COLO829 (cell line): ENCODE measurements at regions not wholly inside any gene's neighbourhood (a gene's known extent, or its start where the extent isn't known, plus 50 kb on each side); places are given as distances from the start of the nearest gene placed in this dataset.
"Not testable (repeated sequence)": the region's sequence is repeated elsewhere in the genome, so short reads cannot be mapped to it uniquely, and the experiment has no call there.

Source experiments
- DNase-seq: peaks from one replicate; pipeline ENCODE4 v3.0.0; 2012; ENCODE audit warnings: low spot score

- no peak for DNase-seq
Measured at GRCh38 chr9:88280816-88281382, 107.3 kb upstream of the SPIN1 start.

DNA sequence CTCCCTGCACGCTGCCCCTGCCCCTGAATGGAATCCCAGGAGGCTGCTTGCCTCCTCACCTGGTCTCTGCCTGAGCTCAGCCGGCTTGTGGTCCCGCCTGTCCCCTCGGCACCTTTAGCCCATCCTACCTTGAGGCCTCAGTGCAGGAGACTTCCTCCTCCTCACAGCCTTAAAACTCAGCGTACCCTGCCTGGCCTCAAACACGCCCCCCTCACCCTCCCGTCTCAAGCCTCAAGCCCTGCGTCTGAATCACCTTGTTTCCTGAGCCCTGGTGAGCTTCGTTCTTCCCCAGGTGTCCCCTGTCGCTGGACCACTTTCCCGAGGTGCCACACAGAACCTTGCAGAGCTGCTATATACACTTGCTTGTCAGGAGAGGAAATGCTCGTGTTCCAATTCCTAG is 110.2 kb upstream of the SPIN1 start:
- no peak for DNase-seq

DNA sequence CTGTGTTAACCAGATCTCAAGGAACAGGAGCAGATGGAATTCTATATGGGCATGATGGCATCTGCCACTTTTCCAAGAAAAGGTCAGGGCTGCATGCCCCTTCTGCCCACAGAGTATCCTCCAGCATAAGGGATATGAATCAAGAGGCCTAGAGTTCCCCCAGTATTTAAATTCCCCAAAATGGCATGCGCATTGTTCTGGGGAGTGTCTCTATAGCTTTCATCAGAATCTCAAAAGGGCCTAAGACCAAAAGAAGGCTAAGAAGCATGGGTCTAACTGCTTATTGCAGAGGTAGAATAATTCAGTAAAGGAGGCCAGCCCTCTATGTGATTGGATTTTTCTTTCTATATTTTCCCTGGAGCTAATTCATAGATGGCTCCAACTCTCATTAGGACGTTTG is 114.2 kb upstream of the SPIN1 start:
- DNase-seq, result no peak

DNA sequence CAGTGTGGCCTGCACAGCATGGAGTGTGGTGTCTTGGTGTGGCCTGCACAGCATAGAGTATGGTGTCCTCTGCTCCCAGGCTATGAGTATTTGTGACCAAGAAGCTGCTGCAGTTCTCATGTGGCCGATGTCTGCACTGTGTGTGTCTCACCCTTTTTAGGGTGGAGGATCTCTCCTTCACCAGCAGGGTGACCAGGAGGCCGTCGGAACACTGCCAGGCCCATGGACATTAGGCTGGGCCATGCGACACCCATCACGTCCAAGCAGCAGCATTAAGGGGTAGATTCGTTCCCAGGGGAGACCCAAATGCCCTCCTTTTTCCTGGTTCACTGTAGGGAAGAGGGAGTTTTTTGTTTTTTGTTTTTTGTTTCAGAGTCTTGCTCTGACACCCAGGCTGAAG is 115.3 kb upstream of the SPIN1 start:
- DNase-seq, result no peak

GRCh38 chr9:88270413-88270812 is 117.8 kb upstream of the SPIN1 start:
- DNase-seq, result no peak

DNA sequence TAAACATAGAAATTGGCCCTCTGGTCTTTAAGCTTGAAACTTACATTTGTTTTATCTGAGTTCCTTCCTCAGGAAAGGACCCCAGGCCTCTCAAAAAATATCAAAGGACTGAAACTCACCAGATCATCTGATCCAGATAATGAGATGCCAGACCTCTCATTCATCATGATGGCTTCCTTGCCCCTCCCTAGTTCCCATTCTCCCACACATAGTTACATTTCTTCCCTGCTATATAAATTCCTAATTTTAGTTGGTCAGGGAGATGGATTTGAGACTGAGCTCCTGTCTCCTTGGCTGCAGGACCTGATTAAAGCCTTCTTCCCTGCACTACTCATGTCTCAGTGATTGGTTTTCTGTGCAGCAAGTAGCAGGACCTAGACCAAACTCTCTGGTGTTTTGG is 119.4 kb upstream of the SPIN1 start:
- no peak for DNase-seq

DNA sequence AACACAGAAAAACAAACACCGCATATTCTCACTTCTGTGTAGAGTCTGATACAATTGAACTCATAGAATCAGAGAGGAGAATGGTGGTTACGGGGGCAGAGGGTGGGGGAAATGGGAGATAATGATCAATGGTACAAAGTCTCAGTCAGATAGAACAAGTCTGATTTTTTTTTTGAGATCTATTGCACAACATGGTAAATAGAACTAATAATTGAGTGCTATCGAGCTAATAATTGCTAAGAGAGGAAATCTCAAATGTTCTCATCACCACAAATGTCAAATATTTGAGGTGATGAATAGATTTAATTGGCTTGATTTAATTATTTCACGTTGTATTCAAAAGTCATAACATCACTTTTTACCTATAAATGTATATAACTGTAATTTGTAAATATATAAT is 121.0 kb upstream of the SPIN1 start:
- no peak for DNase-seq

DNA sequence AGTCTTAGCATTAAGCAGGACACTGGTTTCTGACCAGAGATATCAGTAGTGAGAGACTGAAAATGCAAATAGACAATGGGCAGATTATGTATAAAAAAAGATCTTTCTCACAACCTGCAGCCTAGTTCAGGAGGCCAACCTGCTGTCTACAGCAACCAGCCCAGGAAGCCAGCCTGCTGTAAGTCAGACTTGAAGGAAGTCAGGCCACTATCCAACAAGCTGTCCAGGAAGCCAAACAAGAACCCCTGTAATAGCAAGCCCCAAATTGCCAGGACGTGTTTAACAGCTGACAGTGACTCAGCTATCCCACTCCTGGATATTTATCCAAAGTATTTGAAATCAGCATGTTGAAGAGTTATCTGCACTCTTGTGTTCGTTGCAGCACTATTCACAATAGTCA is 121.8 kb upstream of the SPIN1 start:
- DNase-seq, result no peak

GRCh38 chr9:88259001-88259400 is 120.7 kb upstream of the SPATA31C2 start:
- no peak for DNase-seq

DNA sequence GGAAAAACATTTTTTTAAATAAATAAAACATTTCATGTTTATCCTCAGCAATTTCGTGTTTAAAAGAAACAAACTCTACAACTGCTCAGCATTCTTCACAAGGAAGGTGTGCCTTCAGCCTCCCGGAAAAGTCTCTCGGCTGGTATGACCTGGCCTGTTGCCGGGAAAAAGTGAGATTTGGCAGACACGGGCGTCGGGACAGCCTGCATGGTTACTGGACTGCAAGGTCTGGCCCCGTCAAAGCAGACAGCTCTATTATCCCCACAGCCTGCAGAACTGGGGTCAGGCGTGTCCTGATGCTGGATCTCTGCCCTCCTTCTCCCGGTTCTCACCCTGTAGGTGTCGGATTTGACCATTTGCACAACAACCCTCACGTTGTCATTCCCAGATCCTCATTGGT is 120.3 kb upstream of the SPATA31C2 start:
- no peak for DNase-seq

DNA sequence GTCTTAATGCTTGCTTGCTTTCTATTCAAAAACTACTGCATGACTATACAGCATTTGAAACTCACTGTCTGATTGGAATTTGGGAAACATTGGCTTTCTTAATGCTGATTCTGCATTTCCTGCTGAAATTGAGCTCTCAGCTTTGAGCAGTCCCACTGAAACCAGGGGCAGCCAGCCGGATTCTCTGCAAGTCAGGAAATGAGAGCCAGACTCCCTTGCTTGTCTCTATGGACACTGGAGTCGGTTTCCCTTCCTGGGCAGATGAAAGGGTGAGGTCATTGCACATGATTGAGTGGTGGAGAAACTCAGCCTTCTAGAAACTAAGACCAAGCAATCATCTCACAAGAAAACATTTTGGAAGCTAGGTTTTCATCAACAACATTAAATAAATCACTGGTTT is 119.7 kb upstream of the SPATA31C2 start:
- no peak for DNase-seq

DNA sequence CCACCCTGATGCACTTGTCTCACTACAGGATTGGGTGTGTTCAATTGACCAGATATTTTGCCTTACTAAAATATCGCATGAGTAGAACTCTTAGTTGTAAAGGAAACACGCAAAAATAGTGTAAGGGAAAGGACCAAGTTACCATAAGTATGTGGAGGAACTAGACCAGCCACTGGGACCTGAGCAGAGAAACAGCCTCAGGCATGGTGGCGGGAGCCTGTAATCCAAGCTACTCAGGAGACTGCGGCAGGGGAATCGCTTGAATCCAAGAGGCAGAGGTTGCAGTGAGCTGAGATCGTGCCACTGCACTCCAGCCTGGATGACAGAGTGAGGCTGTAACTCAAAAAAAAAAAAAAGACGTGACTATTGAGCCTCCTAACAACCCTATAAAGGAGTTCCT is 117.9 kb upstream of the SPATA31C2 start:
- DNase-seq, result no peak

GRCh38 chr9:88255806-88256205 is 117.5 kb upstream of the SPATA31C2 start:
- not testable (repeated sequence) for DNase-seq

- DNase-seq, result no peak
Measured at GRCh38 chr9:88251903-88252302, 113.6 kb upstream of the SPATA31C2 start.

- no peak for DNase-seq
Measured at GRCh38 chr9:88243736-88244135, 105.5 kb upstream of the SPATA31C2 start.

- DNase-seq, result no peak
Measured at GRCh38 chr9:88242879-88243278, 104.6 kb upstream of the SPATA31C2 start.

DNA sequence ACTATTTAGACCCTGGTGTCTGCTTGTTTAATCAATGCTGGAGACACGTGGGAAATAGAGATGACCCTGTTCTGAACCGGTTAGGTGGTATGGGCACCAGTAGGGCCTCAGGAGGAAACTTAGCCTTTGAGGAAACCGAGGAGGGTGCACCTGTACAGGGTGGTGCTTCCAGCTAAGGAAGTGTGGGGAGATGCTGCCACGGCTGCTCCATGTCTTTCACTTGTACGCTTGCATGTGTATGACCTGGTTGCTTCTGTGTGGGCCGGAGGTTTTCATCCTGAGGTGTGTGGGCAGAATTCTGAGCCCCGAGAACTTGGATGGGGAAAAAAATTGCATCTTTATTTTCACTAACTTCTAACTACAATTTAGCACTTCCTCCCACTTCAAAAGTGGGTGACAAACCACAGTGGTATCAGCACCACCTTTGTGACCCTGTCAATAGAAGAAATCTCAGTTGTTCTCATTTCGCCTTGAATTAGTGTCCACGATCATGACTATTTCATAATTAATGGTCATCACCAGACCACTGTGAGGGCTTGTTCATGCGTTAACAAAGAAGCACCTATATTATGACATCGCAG is 99.8 kb upstream of the SPATA31C2 start:
- no peak for DNase-seq

DNA sequence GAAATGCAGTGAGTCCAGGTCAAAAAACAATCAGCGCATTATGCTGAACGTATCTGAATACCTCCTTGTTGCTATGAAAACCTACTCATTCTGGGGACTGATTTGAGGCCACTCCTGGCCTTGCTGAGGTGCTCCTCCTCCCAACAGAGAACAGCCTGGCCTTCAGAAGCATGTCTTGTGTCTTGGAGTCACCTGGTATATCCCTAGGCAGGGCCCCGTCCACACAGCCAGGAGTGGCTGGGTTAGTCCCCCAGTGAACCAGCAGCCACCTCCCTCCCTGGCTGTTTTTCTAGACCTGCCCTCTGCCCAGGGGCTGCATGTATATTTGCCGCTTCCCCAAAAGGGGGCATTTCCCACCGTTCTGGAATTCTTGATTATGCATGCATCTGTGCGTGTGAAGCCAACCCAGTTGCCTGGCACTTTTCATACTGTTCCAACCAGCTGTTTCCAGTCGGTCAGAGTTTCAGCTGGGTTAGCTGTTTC is 99.2 kb upstream of the SPATA31C2 start:
- peak; percentile 33 for DNase-seq

GRCh38 chr9:88236511-88237478 is 98.5 kb upstream of the SPATA31C2 start:
- DNase-seq, result no peak

- no peak for DNase-seq
Measured at GRCh38 chr9:88235615-88236014, 97.3 kb upstream of the SPATA31C2 start.

GRCh38 chr9:88234114-88234513 is 95.8 kb upstream of the SPATA31C2 start:
- DNase-seq, result no peak

GRCh38 chr9:88233091-88233490 is 94.8 kb upstream of the SPATA31C2 start:
- no peak for DNase-seq

DNA sequence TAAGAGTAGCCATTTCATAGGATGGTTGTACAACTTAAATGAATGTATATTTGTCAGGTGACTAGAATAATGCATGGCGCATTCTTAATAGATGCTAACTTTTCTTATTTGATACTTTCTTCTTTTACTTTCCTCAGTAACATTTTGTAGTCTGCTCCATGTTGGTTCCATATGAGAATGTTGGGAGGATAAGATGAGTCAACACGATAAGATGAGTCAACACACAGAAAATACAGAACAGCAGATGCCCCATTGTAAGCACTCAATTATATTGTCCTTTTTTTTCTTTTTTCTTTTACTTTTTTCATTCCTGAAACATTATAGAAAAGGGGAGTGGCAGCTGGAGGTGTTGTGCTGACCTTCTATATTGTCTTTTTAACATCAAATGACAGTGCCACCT is 92.3 kb upstream of the SPATA31C2 start:
- DNase-seq, result no peak
